Dedifferentiated amniotic fluid mesenchymal stem cell (primary cell): ENCODE measurements at regions not wholly inside any gene's neighbourhood (a gene's known extent, or its start where the extent isn't known, plus 50 kb on each side); places are given as distances from the start of the nearest gene placed in this dataset.
A peak's percentile ranks its signal among the peaks of the same experiment; 100 is the strongest.

Experiments
- DNase-seq: peaks from one replicate; pipeline ENCODE4 v3.0.0-alpha.2; 2016; ENCODE audit errors: extremely low spot score

DNA sequence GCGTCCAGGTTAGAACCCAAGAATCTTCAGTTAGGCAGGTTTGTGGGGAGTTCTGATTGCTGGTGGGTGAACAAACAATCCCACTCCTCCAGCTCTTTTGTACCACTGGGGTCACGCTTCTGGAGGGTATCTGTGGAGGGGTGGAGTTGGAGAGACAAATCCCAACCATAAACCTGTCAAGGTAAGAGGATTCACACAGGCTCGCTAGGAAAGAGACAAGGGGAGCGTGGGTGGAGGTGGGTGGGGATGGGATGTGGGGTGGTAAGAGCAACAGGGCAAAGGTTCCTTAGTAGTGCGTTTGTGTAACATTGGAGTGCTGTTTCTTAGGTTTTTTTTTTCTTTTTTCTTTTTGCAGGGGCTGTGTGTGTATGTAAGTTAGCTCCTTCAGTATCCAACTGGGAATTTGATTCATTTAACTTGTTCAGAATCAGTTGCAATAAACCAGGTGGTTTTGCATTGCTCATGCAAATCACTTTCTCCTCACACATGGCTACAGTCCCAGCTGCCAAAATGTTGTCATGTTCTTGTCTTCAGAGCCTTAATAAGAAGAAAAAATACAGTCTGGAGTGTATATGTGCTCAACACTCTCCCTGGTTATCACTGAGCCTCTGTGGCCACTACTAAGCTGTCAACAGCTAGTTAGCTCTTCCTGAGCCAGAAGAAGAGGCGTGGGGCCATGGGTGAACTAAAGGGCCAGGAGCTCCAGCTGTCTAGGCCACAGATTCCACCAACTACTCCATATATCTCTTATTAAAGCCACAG is 164.0 kb upstream of the RAD23B start:
- no peak for DNase-seq

DNA sequence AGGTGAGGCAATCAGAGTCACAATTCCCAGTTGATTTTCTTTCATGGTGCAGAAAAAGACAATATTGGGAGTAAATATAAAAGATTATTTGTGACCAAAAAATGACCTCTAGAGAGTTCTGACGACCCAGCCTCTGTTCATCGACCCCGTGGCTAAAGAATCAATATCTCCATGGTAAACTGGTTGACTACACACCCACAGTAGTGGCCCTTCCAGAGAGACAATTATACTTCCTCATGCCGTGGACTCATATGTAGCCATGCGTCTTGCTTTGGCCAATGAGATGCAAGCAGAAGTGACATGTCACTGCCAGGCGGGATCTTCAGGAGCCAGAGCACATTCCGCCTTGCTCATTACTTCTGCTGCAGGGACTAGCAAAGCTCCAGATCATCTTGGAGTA is 163.3 kb upstream of the RAD23B start:
- no peak for DNase-seq

DNA sequence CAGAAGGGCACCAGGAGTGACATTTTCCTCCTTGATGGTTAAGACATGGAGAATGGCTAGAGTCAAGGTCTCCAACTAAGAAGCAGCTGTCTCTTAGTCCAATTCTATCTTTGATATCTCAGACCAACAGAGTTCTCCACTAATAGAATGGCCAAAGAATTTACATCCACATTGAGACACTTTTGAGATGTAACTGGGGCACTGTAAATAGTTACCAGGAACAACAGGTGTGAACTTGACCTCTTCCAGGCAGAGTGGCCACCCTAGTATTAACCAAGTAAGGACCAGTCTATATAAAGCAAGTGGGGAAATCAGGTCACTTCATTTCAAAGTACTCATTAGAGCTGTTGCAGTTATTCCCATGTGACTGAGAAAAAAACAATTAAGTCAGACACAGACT is 159.7 kb upstream of the RAD23B start:
- no peak for DNase-seq

DNA sequence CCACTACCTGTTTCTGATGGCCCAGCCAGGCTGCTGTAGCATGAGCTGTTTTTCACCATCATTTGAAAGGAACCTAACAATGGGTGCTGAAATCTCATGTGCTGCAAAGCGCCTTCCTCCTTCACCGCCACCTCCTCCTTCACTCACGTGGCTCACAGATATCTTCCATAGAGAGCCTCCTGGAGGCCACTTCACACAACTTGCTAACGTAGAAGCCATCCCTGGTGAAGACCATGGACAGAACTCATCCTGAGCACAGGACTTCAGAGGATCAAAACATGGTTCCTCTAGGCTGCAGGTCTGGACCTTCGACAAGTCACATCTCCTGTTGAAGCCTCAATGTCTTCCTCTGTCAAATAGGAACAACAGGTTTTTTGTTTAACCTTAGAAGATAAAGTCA is 155.5 kb upstream of the RAD23B start:
- DNase-seq, result no peak

DNA sequence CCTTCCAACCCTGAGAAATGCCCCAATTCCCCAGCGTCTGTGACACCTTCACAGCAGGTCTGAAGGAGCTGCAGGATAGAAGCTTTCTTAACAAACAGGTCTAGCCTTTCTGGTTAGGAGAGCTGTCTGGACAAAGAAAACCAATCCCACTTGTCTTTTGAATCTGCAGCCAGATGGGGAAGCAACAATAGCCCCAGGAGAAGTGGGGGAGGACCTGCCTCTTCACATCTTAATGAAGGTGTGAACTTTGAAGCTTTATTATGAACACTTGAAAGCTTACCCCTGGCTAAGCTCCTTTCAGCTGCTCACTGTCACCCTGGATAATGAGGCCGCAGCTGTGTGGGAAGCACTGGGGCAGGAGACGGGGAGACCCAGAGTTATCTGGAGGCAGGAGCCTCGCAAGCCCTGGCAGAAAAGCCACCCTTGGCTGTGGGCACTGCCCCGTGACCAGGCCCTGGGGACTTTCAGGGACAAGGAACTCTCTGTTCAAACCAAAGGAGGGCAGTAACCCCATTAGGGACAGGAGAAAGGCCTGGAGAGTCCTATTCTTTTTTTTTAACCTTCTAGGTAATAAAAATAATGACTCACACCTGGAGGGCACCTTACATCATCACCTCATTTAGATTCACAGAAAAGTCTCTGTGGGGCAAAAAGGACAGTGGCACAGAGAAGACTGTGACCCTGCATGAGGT is 151.8 kb upstream of the RAD23B start:
- DNase-seq, result no peak

DNA sequence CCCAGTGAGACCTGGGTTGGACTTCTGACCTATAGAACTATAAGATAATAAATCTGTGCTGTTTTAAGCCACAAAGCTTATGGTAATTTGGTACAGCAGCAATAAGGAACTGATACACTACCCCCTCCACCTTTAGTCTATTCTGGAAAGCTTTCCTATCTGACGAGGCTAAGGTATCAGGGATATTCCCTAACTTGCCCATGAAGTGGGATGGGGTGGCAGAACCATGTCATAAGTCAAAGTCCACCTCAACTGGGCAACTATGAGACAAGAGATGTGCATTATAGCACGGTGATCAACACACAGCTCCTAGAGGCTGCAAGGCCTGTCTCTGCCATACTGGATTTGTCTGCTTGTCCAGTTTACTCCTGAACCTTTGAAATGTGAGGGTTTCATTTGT is 146.8 kb upstream of the RAD23B start:
- no peak for DNase-seq

DNA sequence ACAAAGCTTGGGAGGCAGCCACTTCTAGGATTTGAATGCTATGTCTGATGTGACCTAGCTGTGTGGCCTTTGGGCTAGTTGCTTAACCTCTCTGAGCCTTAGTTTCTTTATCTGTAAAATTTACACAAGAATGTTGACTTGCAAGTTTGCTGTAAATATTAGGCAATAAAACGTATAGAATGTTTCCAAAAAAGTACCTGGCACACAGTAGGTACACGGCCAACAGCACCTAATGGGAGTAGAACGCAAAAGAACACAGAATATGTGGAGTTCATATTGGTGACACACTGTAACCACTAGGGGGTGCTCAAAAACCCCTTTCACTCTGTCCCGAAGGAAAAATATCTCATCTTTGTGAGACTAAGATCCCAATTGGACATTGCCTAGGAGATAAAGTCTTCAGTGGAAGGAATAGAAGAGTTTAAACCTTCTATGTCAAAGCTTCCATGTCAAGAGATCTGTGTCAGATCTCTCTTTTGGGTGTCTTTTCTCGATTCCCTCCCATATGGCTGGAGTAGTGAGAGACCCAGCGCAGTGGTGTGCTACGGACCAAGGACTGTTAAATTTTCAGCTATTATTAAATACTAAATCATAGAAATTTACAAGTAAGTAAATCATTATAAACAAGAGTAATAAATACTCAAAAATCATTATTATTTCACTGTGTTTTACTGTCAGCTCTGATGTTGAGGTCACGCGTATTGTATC is 145.4 kb upstream of the RAD23B start:
- DNase-seq, result peak; percentile 30

DNA sequence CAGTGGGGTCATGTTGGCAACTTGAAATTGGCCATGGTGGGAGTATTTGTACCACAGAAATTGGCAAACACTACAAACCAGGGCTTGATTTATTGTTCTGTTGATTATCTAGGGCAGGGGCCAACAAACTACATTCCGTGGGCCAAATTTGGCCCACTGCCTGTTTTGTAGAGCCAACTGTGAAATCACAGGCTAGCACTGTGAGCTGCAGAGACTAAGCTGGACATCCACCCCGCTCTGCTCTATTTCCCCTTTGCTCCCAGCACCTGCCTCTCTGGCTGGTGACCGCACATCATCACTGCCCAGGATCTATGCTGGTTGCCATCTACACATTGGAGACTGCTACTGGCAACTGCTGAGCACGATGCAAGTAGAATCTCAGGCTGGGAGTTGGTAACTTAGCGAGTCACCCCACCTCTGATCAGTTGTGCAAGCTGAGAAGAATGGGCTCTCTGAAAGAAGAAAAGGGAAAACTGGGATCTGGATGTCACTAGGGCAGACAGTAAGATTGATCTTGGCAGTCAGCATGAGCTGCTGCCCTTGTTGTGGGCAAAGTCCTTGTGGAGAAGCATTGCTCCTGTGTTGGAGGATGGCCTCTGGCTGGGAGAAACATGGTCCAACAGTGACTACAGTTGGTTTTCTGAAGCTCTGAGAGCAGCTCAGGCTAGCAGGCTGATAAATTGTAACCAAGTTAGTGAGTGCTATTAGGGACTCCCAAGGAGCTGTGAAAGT is 144.7 kb upstream of the RAD23B start:
- no peak for DNase-seq

DNA sequence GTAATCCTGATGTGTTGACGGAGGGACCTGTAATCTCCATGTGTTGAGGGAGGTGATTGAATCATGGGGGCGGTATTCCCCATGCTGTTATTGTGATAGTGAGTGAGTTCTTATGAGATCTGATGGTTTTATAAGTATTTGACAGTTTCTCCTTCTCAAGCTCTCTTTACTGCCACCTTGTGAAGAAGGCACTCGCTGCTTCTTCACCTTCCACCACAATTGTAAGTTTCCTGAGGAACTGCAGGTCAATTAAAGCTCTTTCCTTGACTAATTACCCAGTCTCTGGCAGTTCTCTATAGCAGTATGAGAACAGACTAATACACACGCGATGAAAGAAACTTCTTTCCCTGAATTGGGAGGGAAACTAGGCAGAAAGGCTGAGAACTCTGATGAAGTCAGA is 141.1 kb upstream of the RAD23B start:
- no peak for DNase-seq

DNA sequence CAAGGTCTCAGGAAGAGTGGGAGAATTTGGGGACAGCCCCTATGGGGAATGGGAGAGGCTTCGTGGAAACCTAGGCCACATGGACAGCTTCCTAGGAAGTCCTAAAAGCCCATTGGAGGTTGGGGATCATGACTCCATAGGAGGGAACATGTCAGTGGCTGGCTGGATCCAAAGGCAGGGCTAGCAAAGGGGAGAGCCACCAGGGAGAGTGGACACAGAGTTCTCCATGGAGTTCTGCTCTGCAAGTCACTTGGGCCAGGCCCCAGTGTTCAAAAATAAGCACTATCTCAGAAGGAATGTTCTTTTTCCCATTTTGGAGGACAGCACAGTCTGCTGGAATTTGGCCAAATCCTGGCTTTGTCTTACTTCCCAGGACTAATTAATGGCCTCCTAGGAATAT is 140.6 kb upstream of the RAD23B start:
- no peak for DNase-seq

DNA sequence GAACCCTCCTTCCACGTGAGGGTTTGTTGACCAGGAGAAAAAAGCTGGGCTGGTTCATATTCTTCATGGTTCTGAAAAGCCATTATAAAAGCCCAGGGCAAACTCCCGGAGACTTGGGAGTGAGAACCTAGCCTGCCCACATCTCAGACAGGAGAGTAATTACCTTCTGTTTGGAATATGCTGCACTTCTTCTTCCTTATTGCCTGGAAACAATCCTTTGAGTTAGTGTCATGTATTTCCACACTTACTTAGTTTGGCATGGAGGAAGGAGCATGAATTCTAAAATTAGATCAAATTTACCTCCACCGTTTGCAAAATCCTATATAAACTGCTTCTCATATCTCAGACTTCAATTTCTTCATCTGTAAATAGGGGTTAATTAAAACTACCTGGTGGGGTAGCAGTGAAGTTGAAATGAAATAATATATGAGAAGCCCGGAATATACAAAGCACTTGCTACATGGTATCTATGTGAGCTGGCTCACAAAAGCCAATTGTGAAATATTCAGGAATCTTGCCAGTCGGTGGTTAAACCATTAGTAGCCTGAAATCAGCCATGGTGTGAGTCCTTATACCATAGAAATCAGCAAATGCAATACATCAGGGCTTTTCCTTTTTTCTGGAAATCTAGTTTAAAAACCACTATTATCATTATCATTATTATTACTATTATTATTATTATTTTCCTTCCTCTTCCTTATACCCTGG is 140.0 kb upstream of the RAD23B start:
- DNase-seq, result no peak

DNA sequence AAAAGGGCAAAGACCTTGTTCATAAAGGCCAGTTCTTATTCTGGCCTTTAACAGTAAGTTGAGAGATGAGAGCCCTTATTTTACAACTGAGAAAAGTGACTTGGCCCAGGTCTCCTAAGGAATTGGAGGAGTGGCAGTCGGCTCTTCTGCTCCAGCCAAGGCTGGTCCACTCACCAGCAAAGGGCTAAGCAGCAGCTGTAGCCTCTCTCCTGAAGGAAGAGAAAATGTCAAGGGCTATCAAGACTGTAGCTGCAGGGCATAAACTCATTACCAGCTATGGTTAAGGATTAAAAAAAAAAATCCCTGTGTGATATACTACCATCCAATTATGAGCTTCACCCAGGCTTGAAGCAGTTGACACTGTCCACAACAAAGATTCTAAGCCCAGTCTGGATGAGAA is 138.6 kb upstream of the RAD23B start:
- no peak for DNase-seq

DNA sequence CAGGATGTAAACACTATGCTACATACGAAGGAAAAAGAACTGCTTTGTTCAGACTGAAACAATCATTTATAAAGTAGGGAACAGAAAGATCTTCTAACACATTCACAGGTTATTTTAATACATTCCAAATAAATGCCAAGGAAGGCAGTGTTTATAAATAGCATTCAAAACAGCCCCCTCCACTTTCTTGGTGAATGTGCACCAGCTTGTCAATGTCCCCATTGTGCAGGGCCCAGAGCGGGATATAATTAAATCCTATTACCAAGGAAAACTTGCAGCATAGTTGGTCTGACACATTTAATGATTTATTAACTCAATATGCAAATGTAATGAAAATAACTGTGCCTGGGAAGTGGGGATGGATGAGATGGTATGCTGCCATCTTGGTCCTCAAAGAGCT is 135.9 kb upstream of the RAD23B start:
- no peak for DNase-seq

DNA sequence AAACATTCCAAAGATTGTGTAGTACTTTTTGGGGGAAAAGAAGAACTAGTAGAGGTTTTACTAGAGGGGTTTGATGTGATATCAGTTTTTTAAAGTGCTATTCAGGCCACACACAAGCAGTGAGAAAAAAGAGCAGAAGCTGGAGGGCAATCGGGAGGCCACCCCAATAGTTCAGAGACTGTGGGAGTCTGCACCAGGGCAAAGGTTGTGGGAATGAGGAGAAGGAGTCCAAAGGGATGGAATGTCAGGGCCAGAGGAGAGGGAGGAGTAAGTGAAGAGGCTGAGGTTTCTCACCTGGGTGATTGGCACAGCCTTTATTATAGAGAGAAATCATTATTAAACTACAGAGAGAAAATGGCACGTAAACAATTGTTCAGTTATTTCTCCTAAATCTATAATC is 134.9 kb upstream of the RAD23B start:
- no peak for DNase-seq

DNA sequence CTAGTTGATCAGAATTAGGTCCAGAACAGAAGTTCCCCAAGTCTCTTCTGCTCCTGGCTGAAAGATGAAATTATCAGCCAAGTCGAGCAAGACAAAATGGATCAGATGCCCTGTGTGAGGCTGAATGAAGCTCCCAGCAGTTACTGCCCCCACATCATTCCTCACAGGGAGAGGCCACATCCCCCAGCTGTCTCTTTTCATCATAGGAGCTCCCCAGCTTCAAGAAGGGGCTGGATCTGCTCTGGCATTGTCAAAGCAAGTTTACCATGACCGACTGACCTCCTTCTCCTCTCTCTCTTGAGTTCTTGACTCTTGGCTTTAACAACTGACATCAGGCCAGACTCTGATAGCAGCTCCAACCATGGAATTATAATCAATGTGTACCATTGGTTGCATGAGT is 133.3 kb upstream of the RAD23B start:
- no peak for DNase-seq

DNA sequence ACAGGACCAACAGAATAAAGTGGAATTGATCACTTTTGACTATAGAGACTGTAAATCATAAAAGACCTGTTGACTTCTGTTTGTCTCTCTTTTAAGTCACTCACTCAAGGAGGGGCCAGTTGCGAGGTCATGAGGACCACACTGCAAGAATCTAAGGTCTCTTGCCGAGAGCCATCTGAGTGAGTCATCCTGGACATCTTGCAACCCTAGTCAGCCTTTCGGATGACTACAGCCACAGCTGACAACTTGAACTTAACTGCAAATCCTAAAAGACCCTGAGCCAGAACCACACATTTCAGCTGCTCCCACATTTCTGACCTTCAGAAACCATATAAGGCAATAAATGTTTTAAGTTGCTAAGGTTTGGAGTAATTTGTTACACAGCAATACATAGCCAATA is 129.7 kb upstream of the RAD23B start:
- no peak for DNase-seq

DNA sequence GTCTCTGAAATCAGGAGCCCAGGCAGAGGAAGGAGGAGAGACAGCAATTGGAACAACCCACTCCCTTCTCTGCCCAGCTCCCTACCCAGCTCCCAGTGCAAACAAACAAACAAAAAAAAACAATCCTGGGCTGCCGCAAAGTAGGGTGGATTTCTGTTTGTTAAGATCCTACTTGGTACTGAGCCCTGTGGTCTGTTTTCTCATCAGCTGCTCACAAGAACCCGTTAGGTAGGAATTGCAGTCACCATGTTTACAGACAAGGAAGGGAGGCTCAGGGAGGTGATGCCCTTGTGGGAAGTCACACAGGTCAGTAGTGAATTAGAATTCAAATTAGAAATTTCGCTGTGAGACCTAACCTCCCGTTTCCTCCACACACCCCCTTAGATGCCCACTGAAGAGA is 128.8 kb upstream of the RAD23B start:
- no peak for DNase-seq

DNA sequence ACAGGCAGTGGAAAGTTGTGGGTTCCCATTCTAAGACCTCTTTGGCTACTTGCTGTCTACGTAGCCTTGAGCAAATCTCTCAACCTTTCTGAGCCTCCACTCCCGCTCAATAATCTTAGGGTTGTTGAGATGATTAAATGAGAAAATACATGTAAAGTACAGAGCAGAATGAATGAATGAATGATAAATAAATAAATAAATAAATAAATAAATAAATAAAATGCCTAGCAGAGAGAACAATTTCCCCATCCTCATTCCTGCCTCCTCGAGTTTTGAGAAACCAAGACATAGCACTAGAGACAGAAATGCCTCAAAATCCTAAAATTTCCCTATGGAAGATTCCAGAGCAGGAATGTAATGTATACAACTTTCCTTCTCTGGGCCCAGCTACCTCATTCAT is 128.3 kb upstream of the RAD23B start:
- no peak for DNase-seq

DNA sequence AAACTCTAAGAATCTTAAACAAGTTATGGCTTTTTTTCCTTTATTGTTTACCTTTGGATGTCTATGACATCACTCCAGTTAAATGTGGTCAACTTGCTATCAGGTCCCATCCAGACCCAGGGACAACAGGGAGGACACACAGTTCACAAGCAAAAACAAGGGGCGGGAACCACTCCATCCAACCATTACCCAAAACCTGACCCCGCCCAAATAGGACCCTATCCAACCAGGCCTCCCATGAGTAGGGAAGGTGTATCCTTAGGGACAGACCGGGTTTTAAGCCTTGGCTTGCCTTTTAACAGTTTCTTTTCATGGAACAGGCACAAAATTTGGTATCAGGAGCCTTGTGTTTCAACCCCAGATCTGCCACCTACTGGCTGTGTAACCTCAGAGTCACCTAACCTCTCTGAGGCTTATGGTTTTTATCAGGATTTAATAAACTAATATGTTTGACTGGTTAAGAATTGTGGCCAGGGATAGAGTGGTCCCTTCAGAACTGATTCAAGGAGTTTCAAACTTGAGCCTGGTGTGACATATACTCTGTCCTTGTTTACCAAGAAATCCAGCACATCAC is 127.7 kb upstream of the RAD23B start:
- DNase-seq, result no peak

DNA sequence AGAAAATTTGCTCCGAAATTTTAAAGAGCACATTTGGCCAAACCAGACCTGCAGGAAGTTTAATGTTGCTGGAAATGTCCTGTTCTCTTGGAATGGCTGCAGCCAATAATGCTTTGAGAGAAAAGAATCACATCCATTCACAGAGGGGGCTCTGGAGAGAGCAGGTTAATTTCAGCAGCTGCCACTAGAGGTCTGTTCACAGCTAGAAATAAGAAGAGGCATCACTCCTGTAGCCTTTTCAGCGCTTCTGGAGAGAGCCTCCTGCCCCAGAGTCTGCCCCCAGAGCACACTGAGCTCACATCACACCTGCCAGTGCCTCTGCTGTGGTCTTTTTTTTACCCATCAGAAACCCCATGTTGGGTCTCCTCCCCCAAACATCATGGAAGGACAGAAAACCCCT is 124.8 kb upstream of the RAD23B start:
- DNase-seq, result peak; percentile 36

DNA sequence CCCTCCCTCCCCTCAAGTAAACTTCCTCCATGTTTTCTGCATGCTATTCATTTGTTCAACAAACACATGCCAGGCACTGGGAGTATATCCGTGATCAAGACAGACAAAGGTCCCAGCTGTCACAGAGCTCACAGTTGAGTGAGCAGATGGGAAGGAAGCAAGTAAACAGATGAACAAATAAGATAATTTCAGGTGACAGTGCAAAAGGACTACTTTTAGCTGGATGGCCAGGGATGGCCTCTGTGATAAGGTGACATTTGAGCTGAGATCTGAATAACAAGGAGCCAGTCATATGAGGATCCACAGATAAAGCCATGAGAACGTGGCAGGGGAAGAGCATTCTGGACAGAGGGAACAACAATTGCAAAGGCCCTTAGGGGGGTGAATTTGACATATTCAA is 121.7 kb upstream of the RAD23B start:
- DNase-seq, result no peak
